GM23338 (cell line): ENCODE measurements at regions not wholly inside any gene's neighbourhood (a gene's known extent, or its start where the extent isn't known, plus 50 kb on each side); places are given as distances from the start of the nearest gene placed in this dataset.

Experiments
- ATAC-seq: fragments of 200-7000 bp; cut with Tn5 transposase; 3 replicates; pipeline ENCODE4 v1.9.1; 2020
- DNase-seq: peaks from one replicate; pipeline ENCODE4 v3.0.0-alpha.2; 2015; ENCODE audit warnings: low spot score
- H2AFZ ChIP-seq: fragments of 200-600 bp; sonication (generic); 2 replicates; pipeline ENCODE4 v1.8.0; 2016; ENCODE audit warnings: antibody characterized with exemption, mild to moderate bottlenecking, moderate library complexity
- H3F3A ChIP-seq: fragments of 200-600 bp; sonication (generic); replicated peaks from 2 replicates; pipeline ENCODE4 v1.8.0; 2017; ENCODE audit warnings: antibody characterized with exemption, mixed run types, low read depth
- H3K27ac ChIP-seq: fragments of 200-600 bp; sonication (generic); 2 replicates; pipeline ENCODE4 v1.6.1; 2016; ENCODE audit warnings: low read depth
- H3K27me3 ChIP-seq: fragments of 200-600 bp; sonication (generic); 2 replicates; pipeline ENCODE4 v1.8.0; 2016; ENCODE audit warnings: mild to moderate bottlenecking, mixed run types, moderate library complexity; ENCODE audit not compliant: insufficient read depth
- H3K36me3 ChIP-seq: fragments of 200-600 bp; sonication (generic); 2 replicates; pipeline ENCODE4 v1.8.0; 2016; ENCODE audit warnings: mild to moderate bottlenecking; ENCODE audit not compliant: insufficient read depth
- H3K4me1 ChIP-seq: fragments of 200-600 bp; sonication (generic); 2 replicates; pipeline ENCODE4 v1.8.0; 2016; ENCODE audit warnings: mild to moderate bottlenecking, moderate library complexity; ENCODE audit not compliant: insufficient read depth
- H3K4me2 ChIP-seq: fragments of 200-600 bp; sonication (generic); 2 replicates; pipeline ENCODE4 v1.7.1; 2017; ENCODE audit warnings: mixed run types
- H3K4me3 ChIP-seq: fragments of 200-600 bp; sonication (generic); 2 replicates; pipeline ENCODE4 v1.6.1; 2016; ENCODE audit warnings: mixed run types
- H3K79me2 ChIP-seq: fragments of 200-600 bp; sonication (generic); replicated peaks from 2 replicates; pipeline ENCODE4 v1.8.0; 2017; ENCODE audit warnings: mild to moderate bottlenecking; ENCODE audit not compliant: insufficient read depth
- H3K9me2 ChIP-seq: fragments of 200-600 bp; sonication (generic); 2 replicates; pipeline ENCODE4 v1.8.0; 2017; ENCODE audit not compliant: insufficient read depth
- H4K20me1 ChIP-seq: fragments of 200-600 bp; sonication (generic); replicated peaks from 2 replicates; pipeline ENCODE4 v1.8.0; 2017; ENCODE audit warnings: mild to moderate bottlenecking; ENCODE audit not compliant: insufficient read depth
- H3K27ac Mint-ChIP-seq: 2 replicates; pipeline ENCODE4 v1.8.0; 2020; ENCODE audit warnings: inconsistent platforms, mild to moderate bottlenecking, moderate library complexity, mixed read lengths
- H3K27me3 Mint-ChIP-seq: 3 replicates; pipeline ENCODE4 v1.8.0; 2022; ENCODE audit warnings: low read depth, mild to moderate bottlenecking, moderate library complexity, mixed read lengths, inconsistent platforms; ENCODE audit not compliant: insufficient read depth, poor library complexity
- H3K36me3 Mint-ChIP-seq: 3 replicates; pipeline ENCODE4 v1.8.0; 2021; ENCODE audit warnings: low read depth, mild to moderate bottlenecking, inconsistent platforms, moderate library complexity, mixed read lengths
- H3K4me1 Mint-ChIP-seq: 3 replicates; pipeline ENCODE4 v1.8.0; 2020; ENCODE audit warnings: mild to moderate bottlenecking, inconsistent platforms, mixed read lengths
- H3K4me3 Mint-ChIP-seq: 3 replicates; pipeline ENCODE4 v1.8.0; 2021; ENCODE audit warnings: moderate library complexity, mild to moderate bottlenecking, inconsistent platforms, mixed read lengths
- H3K9me3 Mint-ChIP-seq: 3 replicates; pipeline ENCODE4 v1.8.0; 2020; ENCODE audit warnings: moderate library complexity, mild to moderate bottlenecking, inconsistent platforms, mixed read lengths
- CREB1 ChIP-seq: fragments of 250-450 bp; sonication (Bioruptor Pico); IDR thresholded peaks from 2 replicates; pipeline ENCODE4 v1.5.0; 2020; ENCODE audit warnings: low read depth, mild to moderate bottlenecking, moderate library complexity
- EZH2 ChIP-seq: fragments of 200-600 bp; sonication (generic); IDR thresholded peaks from one replicate; pipeline ENCODE4 v1.8.0; 2017; ENCODE audit warnings: antibody characterized with exemption, mild to moderate bottlenecking, low read depth; ENCODE audit not compliant: unreplicated experiment
- EZH2phosphoT487 ChIP-seq: fragments of 200-600 bp; sonication (generic); IDR thresholded peaks from one replicate; pipeline ENCODE4 v1.8.1; 2018; ENCODE audit warnings: antibody characterized with exemption; ENCODE audit not compliant: unreplicated experiment
- JUNB ChIP-seq: IDR thresholded peaks from one replicate; pipeline ENCODE4 v1.6.1; 2016; ENCODE audit warnings: antibody characterized with exemption; ENCODE audit not compliant: unreplicated experiment
- NANOG ChIP-seq: IDR thresholded peaks from 2 replicates; pipeline ENCODE4 v1.6.1; 2016; ENCODE audit warnings: antibody characterized with exemption, borderline replicate concordance
- POLR2AphosphoS5 ChIP-seq: IDR thresholded peaks from 2 replicates; pipeline ENCODE4 v1.6.1; 2016; ENCODE audit warnings: antibody characterized with exemption, low read depth
- STAT1 ChIP-seq: IDR thresholded peaks from one replicate; pipeline ENCODE4 v1.6.1; 2016; ENCODE audit warnings: antibody characterized with exemption; ENCODE audit not compliant: unreplicated experiment
- ZNF114 ChIP-seq: fragments of 250-450 bp; sonication (Bioruptor Pico); IDR thresholded peaks from 2 replicates; pipeline ENCODE4 v1.5.0; 2020; ENCODE audit warnings: mild to moderate bottlenecking, moderate library complexity
- TF ChIP-seq, protein P1 (sequence below): IDR thresholded peaks from 2 replicates; pipeline ENCODE4 v1.6.1; 2016; ENCODE audit warnings: antibody characterized with exemption
- TF ChIP-seq, protein P2 (sequence below): IDR thresholded peaks from one replicate; pipeline ENCODE4 v1.6.1; 2018; ENCODE audit warnings: antibody characterized with exemption; ENCODE audit not compliant: unreplicated experiment

DNA sequence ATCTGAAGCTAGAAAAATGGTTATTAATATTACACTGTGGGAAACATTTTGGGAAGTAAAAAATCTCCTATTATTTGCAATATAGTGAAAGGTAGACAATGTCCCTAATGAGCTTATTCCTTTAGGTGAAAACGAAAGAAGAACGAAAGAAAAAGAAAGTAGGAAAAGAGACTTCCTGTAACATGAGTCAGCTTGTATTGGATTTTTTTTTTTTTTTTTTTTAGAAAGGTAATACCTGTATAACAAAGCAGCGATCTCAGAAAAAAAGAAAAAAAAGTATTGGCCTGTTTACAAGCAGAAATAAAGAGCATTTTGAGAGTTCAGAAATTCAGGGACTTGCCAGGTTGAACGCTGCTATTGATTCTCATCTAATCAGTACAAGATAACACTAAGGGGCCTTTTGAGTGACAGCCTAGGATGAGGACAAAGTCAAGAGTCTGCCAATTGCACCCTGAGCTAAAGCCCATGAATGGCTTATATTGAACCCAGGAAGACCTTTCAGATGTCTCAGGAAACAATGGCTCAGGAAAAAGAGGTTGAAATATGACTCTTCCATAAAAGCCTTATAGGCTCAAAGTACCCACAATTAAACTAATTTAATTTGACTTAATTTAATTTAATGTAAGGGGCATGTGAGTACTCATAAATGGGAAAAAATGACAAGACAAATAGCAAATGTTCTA, 615.6 kb upstream of the CDH2 start (continued):
- TF ChIP-seq EZH2 (no peak), POLR2AphosphoS5 (no peak), EZH2phosphoT487 (no peak), JUNB (no peak), CREB1 (CRISPR knock-in tag) (no peak), NANOG (no peak)
- TF ChIP-seq, protein P1, sequence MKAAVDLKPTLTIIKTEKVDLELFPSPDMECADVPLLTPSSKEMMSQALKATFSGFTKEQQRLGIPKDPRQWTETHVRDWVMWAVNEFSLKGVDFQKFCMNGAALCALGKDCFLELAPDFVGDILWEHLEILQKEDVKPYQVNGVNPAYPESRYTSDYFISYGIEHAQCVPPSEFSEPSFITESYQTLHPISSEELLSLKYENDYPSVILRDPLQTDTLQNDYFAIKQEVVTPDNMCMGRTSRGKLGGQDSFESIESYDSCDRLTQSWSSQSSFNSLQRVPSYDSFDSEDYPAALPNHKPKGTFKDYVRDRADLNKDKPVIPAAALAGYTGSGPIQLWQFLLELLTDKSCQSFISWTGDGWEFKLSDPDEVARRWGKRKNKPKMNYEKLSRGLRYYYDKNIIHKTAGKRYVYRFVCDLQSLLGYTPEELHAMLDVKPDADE = no peak

DNA sequence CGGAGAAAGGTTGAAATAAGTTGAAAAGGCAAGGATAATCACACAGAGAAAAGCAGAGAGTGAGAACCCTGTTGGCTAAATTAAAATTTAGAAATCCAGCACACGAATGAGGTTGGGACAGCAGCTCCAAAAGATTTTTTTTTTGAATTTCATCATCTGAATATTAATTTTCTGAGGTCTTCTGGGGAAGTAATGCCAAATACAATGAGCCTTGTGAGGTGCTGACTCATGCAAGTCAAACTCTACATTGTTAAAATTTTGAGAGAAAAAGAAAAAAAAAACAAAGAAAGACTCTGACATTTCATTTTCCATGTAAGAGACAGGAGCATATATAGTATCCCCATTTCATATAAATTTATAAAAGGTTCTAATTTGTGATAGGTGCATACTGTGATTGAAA, 614.2 kb upstream of the CDH2 start:
- H3K36me3 Mint-ChIP-seq = no peaks in the 10 kb centered on the region
- ATAC-seq = no peak
- DNase-seq = no peak
- Histone ChIP-seq H3K27me3 (no peaks in the 10 kb centered on the region), H3K4me1 (no peaks in the 10 kb centered on the region), H3K36me3 (no peaks in the 10 kb centered on the region), H3F3A (no peaks in the 10 kb centered on the region), H3K27ac (no peak overlapping the region), H4K20me1 (no peaks in the 10 kb centered on the region), H3K9me2 (no peaks in the 10 kb centered on the region), H3K4me2 (no peak overlapping the region), H3K79me2 (no peaks in the 10 kb centered on the region), H2AFZ (0 out of 2 replicates have a peak overlapping the region, but pooled peaks have one; percentile 16), H3K4me3 (no peak overlapping the region)
- TF ChIP-seq STAT1 = no peak
- TF ChIP-seq, protein P1 = no peak
- no peaks in the 10 kb centered on the region for H3K9me3 Mint-ChIP-seq
- H3K27ac Mint-ChIP-seq = peak overlapping the region; percentile 32; the same call in 1 of the 2 replicates
- H3K27me3 Mint-ChIP-seq = no peaks in the 10 kb centered on the region
- no peak overlapping the region for H3K4me3 Mint-ChIP-seq
- H3K4me1 Mint-ChIP-seq = peaks cover 7% of the 10 kb centered on the region

DNA sequence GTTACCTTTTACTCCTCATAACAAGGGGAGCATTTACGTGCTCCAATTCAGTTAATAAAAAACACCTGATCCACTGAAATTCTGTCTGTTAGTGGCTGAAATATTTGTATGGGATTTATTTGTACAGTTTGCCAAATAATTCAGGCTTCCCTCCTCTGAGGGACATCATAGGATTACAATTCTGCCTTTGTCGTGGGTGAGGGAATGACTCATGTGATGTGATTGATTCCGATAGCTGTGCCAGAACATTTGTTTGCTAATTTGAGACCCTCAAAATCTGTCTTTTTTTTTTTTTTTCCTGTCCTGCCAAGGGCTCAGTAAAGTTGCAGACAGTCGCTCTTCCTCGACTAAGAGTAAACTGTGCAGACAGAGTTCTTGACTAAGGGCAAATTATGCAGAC, 612.6 kb upstream of the CDH2 start:
- H3K27me3 ChIP-seq = no peaks in the 10 kb centered on the region
- no peaks in the 10 kb centered on the region for H3K36me3 ChIP-seq
- Mint-ChIP-seq H3K36me3 (no peaks in the 10 kb centered on the region), H3K27me3 (no peaks in the 10 kb centered on the region), H3K4me3 (no peak overlapping the region), H3K9me3 (no peaks in the 10 kb centered on the region), H3K4me1 (peaks cover 9% of the 10 kb centered on the region), H3K27ac (no peak overlapping the region)
- no peaks in the 10 kb centered on the region for H4K20me1 ChIP-seq
- ATAC-seq (no peak), DNase-seq (no peak)
- no peaks in the 10 kb centered on the region for H3K9me2 ChIP-seq
- H3K79me2 ChIP-seq = no peaks in the 10 kb centered on the region
- TF ChIP-seq, protein P2, sequence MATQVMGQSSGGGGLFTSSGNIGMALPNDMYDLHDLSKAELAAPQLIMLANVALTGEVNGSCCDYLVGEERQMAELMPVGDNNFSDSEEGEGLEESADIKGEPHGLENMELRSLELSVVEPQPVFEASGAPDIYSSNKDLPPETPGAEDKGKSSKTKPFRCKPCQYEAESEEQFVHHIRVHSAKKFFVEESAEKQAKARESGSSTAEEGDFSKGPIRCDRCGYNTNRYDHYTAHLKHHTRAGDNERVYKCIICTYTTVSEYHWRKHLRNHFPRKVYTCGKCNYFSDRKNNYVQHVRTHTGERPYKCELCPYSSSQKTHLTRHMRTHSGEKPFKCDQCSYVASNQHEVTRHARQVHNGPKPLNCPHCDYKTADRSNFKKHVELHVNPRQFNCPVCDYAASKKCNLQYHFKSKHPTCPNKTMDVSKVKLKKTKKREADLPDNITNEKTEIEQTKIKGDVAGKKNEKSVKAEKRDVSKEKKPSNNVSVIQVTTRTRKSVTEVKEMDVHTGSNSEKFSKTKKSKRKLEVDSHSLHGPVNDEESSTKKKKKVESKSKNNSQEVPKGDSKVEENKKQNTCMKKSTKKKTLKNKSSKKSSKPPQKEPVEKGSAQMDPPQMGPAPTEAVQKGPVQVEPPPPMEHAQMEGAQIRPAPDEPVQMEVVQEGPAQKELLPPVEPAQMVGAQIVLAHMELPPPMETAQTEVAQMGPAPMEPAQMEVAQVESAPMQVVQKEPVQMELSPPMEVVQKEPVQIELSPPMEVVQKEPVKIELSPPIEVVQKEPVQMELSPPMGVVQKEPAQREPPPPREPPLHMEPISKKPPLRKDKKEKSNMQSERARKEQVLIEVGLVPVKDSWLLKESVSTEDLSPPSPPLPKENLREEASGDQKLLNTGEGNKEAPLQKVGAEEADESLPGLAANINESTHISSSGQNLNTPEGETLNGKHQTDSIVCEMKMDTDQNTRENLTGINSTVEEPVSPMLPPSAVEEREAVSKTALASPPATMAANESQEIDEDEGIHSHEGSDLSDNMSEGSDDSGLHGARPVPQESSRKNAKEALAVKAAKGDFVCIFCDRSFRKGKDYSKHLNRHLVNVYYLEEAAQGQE = no peak
- TF ChIP-seq EZH2phosphoT487 (no peak), NANOG (no peak), ZNF114 (CRISPR knock-in tag) (no peak)
- no peak overlapping the region for H2AFZ ChIP-seq
- no peaks in the 10 kb centered on the region for H3F3A ChIP-seq
- no peaks in the 10 kb centered on the region for H3K4me1 ChIP-seq
- H3K4me2 ChIP-seq = no peak overlapping the region
- no peak overlapping the region for H3K27ac ChIP-seq
- H3K4me3 ChIP-seq = no peak overlapping the region
